HG03135 (cell line): ENCODE measurements at regions not wholly inside any gene's neighbourhood (a gene's known extent, or its start where the extent isn't known, plus 50 kb on each side); places are given as distances from the start of the nearest gene placed in this dataset.
"Not testable (repeated sequence)": the region's sequence is repeated elsewhere in the genome, so short reads cannot be mapped to it uniquely, and the experiment has no call there.

Source experiments
- ATAC-seq: cut with Tn5 transposase; IDR thresholded peaks from one replicate; pipeline ENCODE4 v1.9.1; 2021; ENCODE audit warnings: mild to moderate bottlenecking, moderate library complexity; ENCODE audit not compliant: unreplicated experiment

DNA sequence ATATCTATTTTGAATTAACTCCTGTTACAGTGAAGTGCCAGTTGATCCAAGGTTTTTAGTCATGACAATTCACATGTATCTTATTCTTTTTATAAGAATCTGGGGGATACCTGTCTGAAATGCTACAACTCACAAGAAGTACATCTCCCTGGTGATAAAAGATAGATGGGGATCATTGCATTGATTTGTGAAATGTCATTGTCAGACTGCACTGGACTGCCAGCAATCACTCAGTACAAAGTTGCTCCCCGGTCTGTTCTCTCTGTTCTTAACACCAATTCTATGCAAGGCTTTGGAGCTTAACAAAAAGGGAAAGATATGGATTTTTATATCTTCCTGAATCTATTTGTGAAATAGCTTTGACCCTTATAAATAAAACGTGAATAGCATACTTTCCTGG is 171.8 kb upstream of the PCSK5 start:
- no peak for ATAC-seq

GRCh38 chr9:75728391-75728790 is 162.1 kb upstream of the PCSK5 start:
- ATAC-seq = no peak

DNA sequence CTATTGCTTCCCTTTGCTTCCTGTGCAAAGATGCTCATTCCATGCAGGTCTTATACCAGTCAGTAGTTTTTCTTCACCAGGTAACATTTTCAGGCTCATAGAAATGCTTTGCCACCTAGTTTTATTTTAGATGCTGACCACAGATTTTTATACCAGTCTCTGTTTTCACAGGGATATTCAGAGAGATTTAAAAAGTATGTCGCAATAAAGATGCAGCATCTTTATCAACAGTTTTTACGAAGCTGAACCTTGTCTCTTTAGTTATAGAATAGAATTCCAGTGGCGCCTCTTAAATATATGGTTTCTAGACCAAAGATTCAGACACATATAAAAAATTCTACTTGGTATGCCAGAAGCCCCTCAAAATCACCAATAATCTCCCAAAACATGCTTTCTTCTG is 155.7 kb upstream of the PCSK5 start:
- ATAC-seq = no peak

GRCh38 chr9:75739884-75740611 is 150.4 kb upstream of the PCSK5 start:
- no peak for ATAC-seq

DNA sequence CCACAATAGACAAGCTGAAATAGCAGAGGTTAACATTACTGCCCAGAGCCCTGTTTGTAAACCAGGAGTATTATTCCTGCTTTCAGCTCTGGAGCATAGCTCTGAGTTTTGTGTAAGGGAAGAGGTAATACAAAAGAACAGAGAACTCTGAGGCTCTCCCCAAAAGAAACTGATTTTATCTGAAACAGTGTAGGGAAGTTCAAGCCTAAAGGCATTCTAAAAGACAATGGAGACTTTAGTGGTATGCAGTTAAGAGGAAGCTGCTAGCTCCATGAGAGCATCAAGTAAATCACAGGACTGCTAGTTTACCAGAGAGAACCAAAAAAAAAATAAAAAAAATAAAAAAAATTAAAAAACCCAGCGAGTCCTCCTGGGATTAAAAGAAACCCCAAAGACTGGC is 146.6 kb upstream of the PCSK5 start:
- ATAC-seq = no peak

- ATAC-seq = no peak
These were observed 136.4 kb upstream of the PCSK5 start for GRCh38 chr9:75754080-75754479.

GRCh38 chr9:75775166-75775565 is 115.3 kb upstream of the PCSK5 start:
- ATAC-seq = no peak

DNA sequence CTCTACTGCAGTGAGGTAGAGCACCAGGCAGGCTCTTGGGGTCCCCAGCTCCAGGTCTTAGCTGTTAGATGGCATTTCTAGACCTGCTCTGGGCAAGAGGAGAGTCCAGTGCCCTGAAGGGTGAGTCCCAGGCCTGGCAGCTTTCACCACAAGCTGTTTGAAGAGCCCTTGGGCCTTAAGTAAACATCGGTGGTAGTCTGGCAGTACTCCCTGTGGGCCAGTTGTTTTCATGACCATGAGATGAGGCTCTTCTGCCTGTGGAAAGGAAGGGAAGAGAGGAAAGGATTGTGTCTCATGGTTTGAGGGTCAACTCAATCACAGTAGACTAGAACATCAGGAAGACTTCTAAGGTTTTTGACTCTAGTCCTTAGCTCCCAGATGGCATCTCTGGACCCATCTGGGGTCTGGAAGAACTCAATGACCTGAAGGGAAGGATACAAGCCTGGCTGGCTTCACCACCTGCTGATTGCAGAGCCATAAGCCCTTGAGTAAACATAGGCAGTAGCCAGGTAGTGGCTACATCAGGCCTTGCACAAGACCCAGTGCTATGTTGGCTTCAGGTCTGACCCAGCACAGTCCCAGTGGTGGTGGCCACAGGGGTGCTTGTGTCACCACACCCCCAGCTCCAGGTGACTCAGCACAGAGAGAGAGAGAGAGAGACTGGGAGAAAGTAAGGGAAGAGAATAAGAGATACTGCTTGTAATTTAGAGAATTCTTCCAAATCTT is 114.3 kb upstream of the PCSK5 start:
- no peak for ATAC-seq

GRCh38 chr9:75780185-75780584 is 110.3 kb upstream of the PCSK5 start:
- ATAC-seq = no peak

- ATAC-seq = no peak
These were observed 102.4 kb upstream of the PCSK5 start for GRCh38 chr9:75788006-75788634.

DNA sequence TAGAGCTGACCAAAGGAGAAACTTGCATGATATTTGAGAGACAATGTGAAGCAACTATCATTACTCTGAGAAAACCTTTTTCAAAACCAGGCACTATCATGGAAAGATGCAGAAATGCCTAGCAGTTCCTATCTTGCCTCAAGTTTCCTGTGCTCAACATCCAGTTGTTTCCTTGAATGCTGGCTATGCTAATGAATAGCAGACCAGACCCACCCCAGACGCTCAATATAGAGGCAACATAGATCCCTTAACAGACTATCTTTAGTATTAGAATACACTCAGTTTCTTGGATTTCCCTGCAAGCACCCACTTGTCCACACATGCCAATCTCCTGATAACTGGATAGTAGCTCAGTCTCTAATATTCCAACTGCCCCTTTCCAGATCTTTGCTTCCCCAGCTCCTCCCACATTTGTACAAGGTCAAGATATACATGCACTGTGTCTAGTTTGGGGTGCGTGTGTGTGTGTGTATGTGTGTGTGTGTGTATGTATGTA is 93.3 kb upstream of the PCSK5 start:
- ATAC-seq = no peak

GRCh38 chr9:75798505-75798904 is 92.0 kb upstream of the PCSK5 start:
- no peak for ATAC-seq

DNA sequence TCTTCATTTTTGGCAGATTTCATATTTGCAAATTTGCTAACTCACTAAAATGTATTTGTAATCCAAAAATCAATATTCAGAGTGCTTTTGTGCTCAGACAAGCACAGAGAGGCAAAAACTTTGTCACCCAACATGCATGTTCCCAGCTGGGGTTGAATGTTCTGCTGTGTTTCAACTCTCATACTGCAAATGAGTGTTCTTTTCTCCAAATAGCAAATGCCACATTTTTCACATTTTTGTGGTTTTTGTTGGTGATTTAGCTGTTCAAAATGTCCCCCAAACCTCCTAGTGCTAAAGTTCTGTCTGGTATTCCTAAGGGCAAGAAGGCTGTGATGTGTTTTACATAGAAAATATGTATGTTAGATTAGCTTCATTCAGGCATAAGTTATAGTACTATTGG is 87.3 kb upstream of the PCSK5 start:
- ATAC-seq = no peak

GRCh38 chr9:75810063-75810462 is 80.4 kb upstream of the PCSK5 start:
- no peak for ATAC-seq

- ATAC-seq = no peak
These were observed 78.8 kb upstream of the PCSK5 start for GRCh38 chr9:75811692-75812091.

DNA sequence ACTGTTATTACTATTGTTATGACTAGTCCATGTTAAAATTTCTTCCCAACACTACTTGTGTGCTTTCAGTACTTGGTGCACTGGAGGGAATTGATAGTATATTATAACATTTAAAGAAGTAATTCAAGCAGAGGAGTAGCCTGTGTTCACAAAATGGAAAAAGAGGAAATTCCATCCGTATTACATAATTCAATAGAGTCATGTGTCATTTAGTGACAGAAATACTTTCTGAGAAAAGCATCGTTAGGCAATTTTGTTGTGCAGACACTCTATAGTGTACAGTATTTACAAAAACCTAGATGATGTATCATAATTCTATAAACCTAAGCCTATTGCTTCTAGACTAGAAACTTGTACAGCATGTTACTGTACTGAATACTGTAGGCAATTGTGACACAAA is 78.3 kb upstream of the PCSK5 start:
- no peak for ATAC-seq

DNA sequence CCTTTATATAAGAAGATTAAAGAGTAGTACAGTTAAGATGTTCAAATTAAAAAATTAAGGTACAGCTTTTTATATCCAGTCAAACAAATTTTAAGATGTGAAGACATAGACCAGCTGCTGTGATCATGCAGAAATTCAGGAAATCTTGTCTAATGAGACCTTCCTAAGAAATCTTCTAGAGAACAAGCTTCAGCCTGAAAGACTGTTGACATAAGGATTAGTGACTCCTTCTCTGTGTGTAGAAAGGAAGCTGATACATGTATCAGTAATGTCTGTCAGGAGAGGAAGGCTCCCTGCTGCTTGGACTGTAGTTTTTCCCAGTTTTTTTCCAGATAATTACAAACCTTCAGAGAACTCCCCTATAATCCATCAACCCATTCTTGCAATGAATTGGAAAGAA is 75.8 kb upstream of the PCSK5 start:
- ATAC-seq = no peak

DNA sequence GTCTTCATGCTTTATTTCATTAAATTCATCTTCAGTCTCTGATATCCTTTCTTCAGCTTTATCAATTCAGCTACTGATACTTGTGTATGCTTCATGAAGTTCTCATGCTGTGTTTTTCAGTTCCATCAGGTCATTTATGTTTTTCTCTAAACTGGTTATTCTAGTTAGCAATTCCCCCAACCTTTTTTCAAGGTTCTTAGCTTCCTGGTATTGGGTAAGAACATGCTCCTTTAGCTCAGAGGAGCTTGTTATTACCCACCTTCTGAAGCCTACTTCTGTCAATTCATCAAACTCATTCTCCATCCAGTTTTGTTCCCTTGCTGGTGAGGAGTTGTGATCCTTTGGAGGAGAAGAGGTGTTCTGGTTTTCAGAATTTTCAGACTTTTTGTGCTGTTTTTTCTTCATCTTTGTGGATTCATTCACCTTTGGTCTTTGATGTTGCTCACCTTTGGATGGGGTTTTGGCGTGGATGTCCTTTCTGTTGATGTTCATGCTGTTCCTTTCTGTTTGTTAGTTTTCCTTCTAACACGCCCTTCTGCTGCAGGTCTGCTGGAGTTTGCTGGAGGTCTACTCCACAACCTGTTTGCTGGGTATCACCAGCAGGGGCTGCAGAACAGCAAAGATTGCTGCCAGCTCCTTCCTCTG is 69.9 kb upstream of the PCSK5 start:
- ATAC-seq = not testable (repeated sequence)

- no peak for ATAC-seq
These were observed 67.3 kb upstream of the PCSK5 start for GRCh38 chr9:75823151-75823550.

DNA sequence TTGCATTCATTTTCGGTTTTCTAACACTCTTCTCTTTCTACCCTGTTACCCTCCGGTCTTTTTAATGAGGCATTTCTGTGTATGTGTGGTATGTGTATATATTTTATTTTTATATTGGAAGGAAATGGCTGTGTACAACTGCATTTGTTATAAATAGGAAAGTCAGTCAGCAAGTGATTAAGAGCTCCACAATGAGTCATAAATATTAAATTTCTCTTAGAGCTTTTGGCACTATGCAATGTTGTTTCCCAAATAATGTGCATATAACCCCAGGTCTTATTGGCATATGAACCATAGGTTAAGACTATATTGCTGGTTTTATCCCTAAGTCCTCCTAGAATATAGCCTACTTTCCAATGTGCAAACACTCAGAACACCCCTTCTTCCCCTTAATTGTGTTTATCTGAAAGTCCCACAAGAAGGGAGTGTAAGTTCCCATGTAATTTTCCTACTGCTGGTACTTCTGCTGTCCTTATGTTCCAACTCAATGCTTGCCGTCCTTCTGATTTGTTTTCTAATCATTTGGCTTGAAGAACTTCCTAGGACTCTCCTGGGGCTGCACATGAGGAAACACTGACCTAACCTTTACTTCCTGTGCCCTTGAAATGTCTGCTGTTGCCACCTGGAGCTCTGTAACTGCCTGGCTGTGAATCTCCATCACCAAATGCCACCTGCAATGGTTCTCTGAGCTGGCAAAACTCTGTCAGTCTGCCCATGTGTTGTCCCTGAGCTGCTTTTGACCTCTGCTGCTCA is 65.5 kb upstream of the PCSK5 start:
- no peak for ATAC-seq

GRCh38 chr9:75826314-75826713 is 64.2 kb upstream of the PCSK5 start:
- no peak for ATAC-seq
